Suprapubic skin (tissue), 3 donors: ENCODE measurements at regions not wholly inside any gene's neighbourhood (a gene's known extent, or its start where the extent isn't known, plus 50 kb on each side); places are given as distances from the start of the nearest gene placed in this dataset.

Experiments
- CTCF ChIP-seq, 2 donors: fragments of 200-600 bp in 1 of 2; fragments of 450-650 bp in 1 of 2; sonication (generic) in 1 of 2; IDR thresholded peaks; one replicate each; pipeline ENCODE4 v1.5.1; 2016 to 2019; ENCODE audit warnings: antibody characterized with exemption in 2 of 2, mild to moderate bottlenecking in 1 of 2, moderate library complexity in 1 of 2
- EP300 ChIP-seq: sonication (generic); formaldehyde crosslinking; IDR thresholded peaks from one replicate; pipeline ENCODE4 v1.6.1; 2017; ENCODE audit warnings: antibody characterized with exemption
- POLR2A ChIP-seq, 2 donors: fragments of 450-650 bp; IDR thresholded peaks; one replicate each; pipeline ENCODE4 v1.6.1; 2017; ENCODE audit warnings: antibody characterized with exemption in 2 of 2, mild to moderate bottlenecking in 2 of 2, moderate library complexity in 2 of 2

GRCh38 chr2:217328622-217328978 lies 468.7 kb upstream of the TNP1 start:
- TF ChIP-seq POLR2A (IDR thresholded peaks at IDR 0.05) (no peak), CTCF (IDR thresholded peaks at IDR 0.05) (no peak), EP300 (no peak)
